ENCODE measurements at regions not wholly inside any gene's neighbourhood (a gene's known extent, or its start where the extent isn't known, plus 50 kb on each side); places are given as distances from the start of the nearest gene placed in this dataset.

DNA sequence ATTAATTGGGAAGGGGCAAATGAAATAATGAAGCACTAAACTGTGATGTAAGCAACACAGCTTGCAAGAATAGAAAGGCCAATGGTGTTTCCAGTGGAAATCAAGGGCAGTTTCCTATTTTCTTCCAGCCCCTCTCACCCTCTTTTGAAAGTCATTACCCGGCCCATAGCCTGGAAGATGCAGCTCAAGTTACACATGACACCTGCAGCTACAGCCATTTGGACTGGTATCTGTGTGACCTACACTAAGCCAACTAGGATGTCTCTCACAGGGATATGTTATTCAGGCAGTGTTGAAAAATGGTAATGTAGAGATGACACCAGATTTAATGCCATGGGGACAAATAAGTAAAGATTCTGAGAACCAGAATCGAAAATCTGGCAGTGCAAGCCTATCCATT lies 439.4 kb upstream of the ZNF462 start:
- no peaks in the 10 kb centered on the region for H3K36me3 ChIP-seq

DNA sequence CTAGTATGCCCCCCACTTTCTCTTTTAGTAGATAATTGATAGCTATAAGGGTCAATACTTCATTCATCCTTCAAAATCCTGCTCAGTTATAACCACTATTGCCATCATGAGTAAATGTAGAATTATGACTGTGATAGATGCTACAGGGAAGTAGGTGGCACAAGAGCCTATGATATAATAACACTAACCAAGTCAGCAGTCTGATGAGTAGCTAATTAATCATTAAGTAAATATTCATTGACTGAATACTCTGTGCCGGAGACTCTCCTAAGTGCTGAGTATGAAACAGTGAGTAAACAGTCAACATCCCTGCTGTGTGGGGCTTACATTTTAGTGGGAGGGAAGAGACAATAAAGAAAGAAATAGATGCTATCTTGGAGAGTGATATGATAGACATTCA lies 430.3 kb upstream of the ZNF462 start:
- no peak for ATAC-seq
- WGBS, 4 donors, result 89 to 97% (median 95%) methylated on average over 1 of the region's 1 CpG

More for the DNA sequence above, 439.4 kb upstream of the ZNF462 start:
- Histone ChIP-seq H3K27me3 (no peaks in the 10 kb centered on the region), H3K9me3 (no peaks in the 10 kb centered on the region), H3K27ac (no peak overlapping the region), H3K4me1 (no peaks in the 10 kb centered on the region), H3K4me3 (no peak overlapping the region)
- no peak for DNase-seq
- TF ChIP-seq, protein P1, sequence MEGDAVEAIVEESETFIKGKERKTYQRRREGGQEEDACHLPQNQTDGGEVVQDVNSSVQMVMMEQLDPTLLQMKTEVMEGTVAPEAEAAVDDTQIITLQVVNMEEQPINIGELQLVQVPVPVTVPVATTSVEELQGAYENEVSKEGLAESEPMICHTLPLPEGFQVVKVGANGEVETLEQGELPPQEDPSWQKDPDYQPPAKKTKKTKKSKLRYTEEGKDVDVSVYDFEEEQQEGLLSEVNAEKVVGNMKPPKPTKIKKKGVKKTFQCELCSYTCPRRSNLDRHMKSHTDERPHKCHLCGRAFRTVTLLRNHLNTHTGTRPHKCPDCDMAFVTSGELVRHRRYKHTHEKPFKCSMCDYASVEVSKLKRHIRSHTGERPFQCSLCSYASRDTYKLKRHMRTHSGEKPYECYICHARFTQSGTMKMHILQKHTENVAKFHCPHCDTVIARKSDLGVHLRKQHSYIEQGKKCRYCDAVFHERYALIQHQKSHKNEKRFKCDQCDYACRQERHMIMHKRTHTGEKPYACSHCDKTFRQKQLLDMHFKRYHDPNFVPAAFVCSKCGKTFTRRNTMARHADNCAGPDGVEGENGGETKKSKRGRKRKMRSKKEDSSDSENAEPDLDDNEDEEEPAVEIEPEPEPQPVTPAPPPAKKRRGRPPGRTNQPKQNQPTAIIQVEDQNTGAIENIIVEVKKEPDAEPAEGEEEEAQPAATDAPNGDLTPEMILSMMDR (IDR thresholded peaks at IDR 0.05), result no peak
- TF ChIP-seq POLR2A (IDR thresholded peaks at IDR 0.05), result no peak
- ATAC-seq, result no peak
- intact Hi-C loops (cut with DNase I), result no loop called here
- WGBS, 4 donors, result 90 to 95% (median 91%) methylated on average over 2 of the region's 2 CpGs

DNA sequence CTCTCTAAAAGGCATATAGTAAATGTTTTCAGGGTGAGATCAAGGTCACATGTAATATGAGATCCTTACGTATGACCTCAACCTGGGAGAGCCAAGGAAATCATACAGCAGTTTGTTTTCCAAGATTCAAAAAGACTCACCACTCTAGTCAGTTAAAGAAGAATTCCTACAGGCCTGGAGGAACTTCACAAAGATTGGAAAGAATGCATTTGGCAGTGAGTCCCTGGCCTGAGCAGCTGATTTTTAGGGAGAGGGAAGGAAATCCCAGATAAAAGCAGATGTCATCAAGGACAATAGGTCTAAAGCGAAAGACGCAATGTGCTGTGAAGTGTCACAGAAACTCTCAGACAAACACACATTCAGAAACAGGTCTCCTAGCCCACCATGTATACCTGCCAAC lies 424.0 kb upstream of the ZNF462 start:
- no peaks in the 10 kb centered on the region for H3K27me3 ChIP-seq
- intact Hi-C loops (cut with DNase I), result no loop called here
- no peak overlapping the region for H3K27ac ChIP-seq
- WGBS, 4 donors, result 15 to 37% (median 26%) methylated on average over 3 of the region's 3 CpGs
- TF ChIP-seq POLR2A (IDR thresholded peaks at IDR 0.05), result no peak
- TF ChIP-seq, protein P1 (IDR thresholded peaks at IDR 0.05), result no peak
- no peaks in the 10 kb centered on the region for H3K9me3 ChIP-seq
- peaks cover 0 to 17% (median 0%) of the 10 kb centered on the region in 12 donors for H3K4me1 ChIP-seq
- no peaks in the 10 kb centered on the region for H3K36me3 ChIP-seq
- no peak for DNase-seq
- no peak overlapping the region for H3K4me3 ChIP-seq
- peak in 1 of 4 donors; percentile 48 for ATAC-seq

More for the DNA sequence above, 430.3 kb upstream of the ZNF462 start:
- Histone ChIP-seq H3K9me3 (no peaks in the 10 kb centered on the region), H3K4me3 (no peak overlapping the region), H3K36me3 (no peaks in the 10 kb centered on the region), H3K27me3 (no peaks in the 10 kb centered on the region), H3K27ac (no peak overlapping the region), H3K4me1 (no peaks in the 10 kb centered on the region)
- no peak for TF ChIP-seq POLR2A (IDR thresholded peaks at IDR 0.05)
- TF ChIP-seq, protein P1 (IDR thresholded peaks at IDR 0.05), result no peak
- intact Hi-C loops (cut with DNase I), result no loop called here
- no peak for DNase-seq

DNA sequence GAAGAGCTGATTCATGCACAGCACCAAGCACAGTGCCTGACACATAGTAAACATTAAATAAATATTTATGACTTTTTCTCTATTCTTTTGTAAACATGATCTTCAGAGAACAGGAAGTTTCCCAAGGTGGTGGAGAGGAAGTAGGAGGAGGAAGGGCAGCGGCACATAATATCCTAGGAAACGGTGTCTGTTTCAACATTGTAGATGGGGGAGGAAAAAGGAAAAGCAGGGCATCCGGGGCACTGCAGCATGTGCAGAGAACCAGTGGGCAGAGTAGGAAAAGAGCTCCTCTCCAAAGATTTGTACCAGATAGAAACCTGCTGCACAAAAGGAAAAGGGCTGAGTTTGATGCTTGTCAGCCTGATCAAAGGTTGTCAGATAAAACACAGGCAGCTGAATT lies 421.7 kb upstream of the ZNF462 start:
- Histone ChIP-seq H3K4me3 (no peak overlapping the region), H3K4me1 (peaks cover 0 to 17% (median 0%) of the 10 kb centered on the region in 12 donors), H3K9me3 (no peaks in the 10 kb centered on the region), H3K36me3 (no peaks in the 10 kb centered on the region), H3K27ac (no peak overlapping the region), H3K27me3 (no peaks in the 10 kb centered on the region)
- ATAC-seq (no peak), DNase-seq (no peak)
- 54 to 70% (median 63%) methylated on average over 3 of the region's 3 CpGs for WGBS, 4 donors
- intact Hi-C loops (cut with DNase I), result loop anchor here in 1 of 10 donors (10.0 kb wide), 1 partner anchor 424 kb away; the partner anchor contains the start of gene ZNF462
- TF ChIP-seq, protein P1 (IDR thresholded peaks at IDR 0.05), result no peak
- no peak for TF ChIP-seq POLR2A (IDR thresholded peaks at IDR 0.05)

Measured in heart left ventricle (tissue), 16 donors.